ENCODE measurements at regions not wholly inside any gene's neighbourhood (a gene's known extent, or its start where the extent isn't known, plus 50 kb on each side); places are given as distances from the start of the nearest gene placed in this dataset.
A peak's percentile ranks its signal among the peaks of the same experiment; 100 is the strongest.

GRCh38 chr6:17027441-17027840 lies 74.4 kb upstream of the STMND1 start:
- H3K4me3 ChIP-seq (ENCODE audit: low read depth, low read length): no peak overlapping the region
- no peak for DNase-seq (ENCODE audit: low read depth)
- TF ChIP-seq CTCF (IDR thresholded peaks at IDR 0.05; ENCODE audit: insufficient read depth, low read length): no peak

GRCh38 chr6:17022604-17023003 lies 79.2 kb upstream of the STMND1 start:
- no peak for DNase-seq (ENCODE audit: low read depth)
- H3K4me3 ChIP-seq (ENCODE audit: low read depth, low read length): no peak overlapping the region
- TF ChIP-seq CTCF (IDR thresholded peaks at IDR 0.05; ENCODE audit: insufficient read depth, low read length): no peak

- H3K4me3 ChIP-seq (ENCODE audit: low read depth, low read length): no peak overlapping the region
- peak; percentile 85 for DNase-seq (ENCODE audit: low read depth)
- TF ChIP-seq CTCF (IDR thresholded peaks at IDR 0.05; ENCODE audit: insufficient read depth, low read length): no peak
These were observed 80.3 kb upstream of the STMND1 start for GRCh38 chr6:17021539-17021889.

GRCh38 chr6:17020889-17021538 lies 80.8 kb upstream of the STMND1 start:
- no peak for DNase-seq (ENCODE audit: low read depth)
- no peak for TF ChIP-seq CTCF (IDR thresholded peaks at IDR 0.05; ENCODE audit: insufficient read depth, low read length)
- no peak overlapping the region for H3K4me3 ChIP-seq (ENCODE audit: low read depth, low read length)

- TF ChIP-seq CTCF (IDR thresholded peaks at IDR 0.05; ENCODE audit: insufficient read depth, low read length): no peak
- H3K4me3 ChIP-seq (ENCODE audit: low read depth, low read length): no peak overlapping the region
- DNase-seq (ENCODE audit: low read depth): no peak
These were observed 83.4 kb upstream of the STMND1 start for GRCh38 chr6:17018425-17018824.

- H3K4me3 ChIP-seq (ENCODE audit: low read depth, low read length): no peak overlapping the region
- no peak for TF ChIP-seq CTCF (IDR thresholded peaks at IDR 0.05; ENCODE audit: insufficient read depth, low read length)
- no peak for DNase-seq (ENCODE audit: low read depth)
These were observed 84.4 kb upstream of the STMND1 start for GRCh38 chr6:17017416-17017815.
